ENCODE measurements at regions not wholly inside any gene's neighbourhood (a gene's known extent, or its start where the extent isn't known, plus 50 kb on each side); places are given as distances from the start of the nearest gene placed in this dataset.
"Not testable (repeated sequence)": the region's sequence is repeated elsewhere in the genome, so short reads cannot be mapped to it uniquely, and the experiment has no call there.

GRCh38 chr7:138386821-138387220, 73.2 kb upstream of the TRIM24 start:
- DNase-seq (ENCODE audit: low spot score) (no peak), ATAC-seq (ENCODE audit: low FRiP score) (no peak)
- no peak for TF ChIP-seq CTCF (IDR thresholded peaks at IDR 0.05)

GRCh38 chr7:138387755-138388475, 72.1 kb upstream of the TRIM24 start:
- TF ChIP-seq CTCF (IDR thresholded peaks at IDR 0.05): no peak
- DNase-seq (ENCODE audit: low spot score) (no peak), ATAC-seq (ENCODE audit: low FRiP score) (no peak)

- ATAC-seq (ENCODE audit: low FRiP score): no peak
- TF ChIP-seq CTCF (IDR thresholded peaks at IDR 0.05): no peak
Observed at GRCh38 chr7:138388673-138389491, 71.2 kb upstream of the TRIM24 start.

GRCh38 chr7:138395763-138396162, 64.3 kb upstream of the TRIM24 start:
- no peak for DNase-seq (ENCODE audit: low spot score)
- no peak for ATAC-seq (ENCODE audit: low FRiP score)
- TF ChIP-seq CTCF (IDR thresholded peaks at IDR 0.05): no peak

More at GRCh38 chr7:138388673-138389491, 71.2 kb upstream of the TRIM24 start:
- no peak for DNase-seq (ENCODE audit: low spot score)

- no peak for DNase-seq (ENCODE audit: low spot score)
- no peak for ATAC-seq (ENCODE audit: low FRiP score)
- no peak for TF ChIP-seq CTCF (IDR thresholded peaks at IDR 0.05)
Observed at GRCh38 chr7:138396251-138397070, 63.6 kb upstream of the TRIM24 start.

GRCh38 chr7:138397071-138397433, 63.0 kb upstream of the TRIM24 start:
- not testable (repeated sequence) for DNase-seq (ENCODE audit: low spot score); ATAC-seq (ENCODE audit: low FRiP score)

GRCh38 chr7:138398857-138399256, 61.2 kb upstream of the TRIM24 start:
- no peak for DNase-seq (ENCODE audit: low spot score)
- no peak for TF ChIP-seq CTCF (IDR thresholded peaks at IDR 0.05)
- no peak for ATAC-seq (ENCODE audit: low FRiP score)

All from omental fat pad (tissue), 3 donors.